ENCODE measurements at regions not wholly inside any gene's neighbourhood (a gene's known extent, or its start where the extent isn't known, plus 50 kb on each side); places are given as distances from the start of the nearest gene placed in this dataset.

- H3K27ac ChIP-seq: no peak overlapping the region
- H3K27me3 ChIP-seq: no peaks in the 10 kb centered on the region
- no peak for DNase-seq
- 98 to 100% methylated on average over 8 to 39 of the region's 39 CpGs for WGBS, 2 donors (ENCODE audit: low coverage in 1 of 2)
- in situ Hi-C loops (cut with MboI; ENCODE audit: low pct_ligation_motif_present in 1 of 4, low pct_unique_long_range_greater_than_20kb in 1 of 4, low sequenced_read_pairs in 3 of 4): no loop called here
- intact Hi-C loops (cut with DNase I; ENCODE audit: low total_unique reads): no loop called here
- no peaks in the 10 kb centered on the region for H3K36me3 ChIP-seq
- no peaks in the 10 kb centered on the region for H3K9me3 ChIP-seq
- H3K4me3 ChIP-seq: no peak overlapping the region
- TF ChIP-seq POLR2AphosphoS5 (IDR thresholded peaks at IDR 0.05) (no peak), EP300 (IDR thresholded peaks at IDR 0.05; ENCODE audit: low read depth) (no peak), POLR2A (IDR thresholded peaks at IDR 0.05) (no peak)
- TF ChIP-seq, protein P1, sequence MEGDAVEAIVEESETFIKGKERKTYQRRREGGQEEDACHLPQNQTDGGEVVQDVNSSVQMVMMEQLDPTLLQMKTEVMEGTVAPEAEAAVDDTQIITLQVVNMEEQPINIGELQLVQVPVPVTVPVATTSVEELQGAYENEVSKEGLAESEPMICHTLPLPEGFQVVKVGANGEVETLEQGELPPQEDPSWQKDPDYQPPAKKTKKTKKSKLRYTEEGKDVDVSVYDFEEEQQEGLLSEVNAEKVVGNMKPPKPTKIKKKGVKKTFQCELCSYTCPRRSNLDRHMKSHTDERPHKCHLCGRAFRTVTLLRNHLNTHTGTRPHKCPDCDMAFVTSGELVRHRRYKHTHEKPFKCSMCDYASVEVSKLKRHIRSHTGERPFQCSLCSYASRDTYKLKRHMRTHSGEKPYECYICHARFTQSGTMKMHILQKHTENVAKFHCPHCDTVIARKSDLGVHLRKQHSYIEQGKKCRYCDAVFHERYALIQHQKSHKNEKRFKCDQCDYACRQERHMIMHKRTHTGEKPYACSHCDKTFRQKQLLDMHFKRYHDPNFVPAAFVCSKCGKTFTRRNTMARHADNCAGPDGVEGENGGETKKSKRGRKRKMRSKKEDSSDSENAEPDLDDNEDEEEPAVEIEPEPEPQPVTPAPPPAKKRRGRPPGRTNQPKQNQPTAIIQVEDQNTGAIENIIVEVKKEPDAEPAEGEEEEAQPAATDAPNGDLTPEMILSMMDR (IDR thresholded peaks at IDR 0.05): no peak
- no peaks in the 10 kb centered on the region for H3K4me1 ChIP-seq
Measured at GRCh38 chr3:78029775-78030174, 989.9 kb downstream of the ROBO2 start.

DNA sequence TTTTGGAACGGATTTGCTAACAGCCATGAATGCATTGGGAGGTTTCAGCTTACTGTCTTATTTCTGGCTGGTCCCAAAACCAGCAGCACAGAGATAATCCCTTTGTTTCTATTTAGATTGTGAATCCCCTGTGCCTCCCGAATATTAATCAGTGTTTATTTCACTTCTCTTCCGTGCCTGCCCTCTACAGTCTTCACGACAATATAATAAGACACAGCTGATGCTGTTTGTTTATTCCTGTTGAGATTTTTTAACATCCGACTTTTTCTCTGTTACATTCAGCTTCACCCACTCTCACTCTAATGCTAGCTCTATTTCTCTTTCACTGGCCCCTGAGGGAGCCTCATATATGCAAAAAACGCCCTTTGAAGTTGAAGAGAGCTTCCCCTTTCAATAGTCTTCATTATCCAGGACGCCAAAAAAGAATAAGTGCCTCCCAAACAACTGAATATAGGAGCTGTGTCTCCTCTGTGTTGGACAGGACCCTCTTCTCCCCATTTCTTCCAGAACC is 995.3 kb downstream of the ROBO2 start:
- H3K36me3 ChIP-seq: no peaks in the 10 kb centered on the region
- WGBS, 2 donors (ENCODE audit: low coverage in 1 of 2): 36 to 38% methylated on average over 7 of the region's 7 CpGs
- no peaks in the 10 kb centered on the region for H3K4me1 ChIP-seq
- intact Hi-C loops (cut with DNase I; ENCODE audit: low total_unique reads): no loop called here
- no peaks in the 10 kb centered on the region for H3K9me3 ChIP-seq
- no peak overlapping the region for H3K4me3 ChIP-seq
- H3K27me3 ChIP-seq: no peaks in the 10 kb centered on the region
- no peak for DNase-seq
- no peak overlapping the region for H3K27ac ChIP-seq
- TF ChIP-seq POLR2AphosphoS5 (IDR thresholded peaks at IDR 0.05) (no peak), POLR2A (IDR thresholded peaks at IDR 0.05) (no peak), EP300 (IDR thresholded peaks at IDR 0.05; ENCODE audit: low read depth) (no peak)
- TF ChIP-seq, protein P1 (IDR thresholded peaks at IDR 0.05): no peak
- in situ Hi-C loops (cut with MboI; ENCODE audit: low pct_ligation_motif_present in 1 of 4, low pct_unique_long_range_greater_than_20kb in 1 of 4, low sequenced_read_pairs in 3 of 4): no loop called here

GRCh38 chr3:78041486-78041885 is 1001.6 kb downstream of the ROBO2 start:
- H3K4me3 ChIP-seq: no peak overlapping the region
- H3K27me3 ChIP-seq: no peaks in the 10 kb centered on the region
- no peak overlapping the region for H3K27ac ChIP-seq
- 80 to 89% methylated on average over 1 of the region's 1 CpG for WGBS, 2 donors (ENCODE audit: low coverage in 1 of 2)
- no peaks in the 10 kb centered on the region for H3K4me1 ChIP-seq
- intact Hi-C loops (cut with DNase I; ENCODE audit: low total_unique reads): no loop called here
- TF ChIP-seq POLR2A (IDR thresholded peaks at IDR 0.05): no peak
- TF ChIP-seq POLR2AphosphoS5 (IDR thresholded peaks at IDR 0.05): no peak
- TF ChIP-seq EP300 (IDR thresholded peaks at IDR 0.05; ENCODE audit: low read depth): no peak
- TF ChIP-seq, protein P1 (IDR thresholded peaks at IDR 0.05): no peak
- H3K36me3 ChIP-seq: no peaks in the 10 kb centered on the region
- in situ Hi-C loops (cut with MboI; ENCODE audit: low pct_ligation_motif_present in 1 of 4, low pct_unique_long_range_greater_than_20kb in 1 of 4, low sequenced_read_pairs in 3 of 4): no loop called here
- no peaks in the 10 kb centered on the region for H3K9me3 ChIP-seq
- DNase-seq: no peak

DNA sequence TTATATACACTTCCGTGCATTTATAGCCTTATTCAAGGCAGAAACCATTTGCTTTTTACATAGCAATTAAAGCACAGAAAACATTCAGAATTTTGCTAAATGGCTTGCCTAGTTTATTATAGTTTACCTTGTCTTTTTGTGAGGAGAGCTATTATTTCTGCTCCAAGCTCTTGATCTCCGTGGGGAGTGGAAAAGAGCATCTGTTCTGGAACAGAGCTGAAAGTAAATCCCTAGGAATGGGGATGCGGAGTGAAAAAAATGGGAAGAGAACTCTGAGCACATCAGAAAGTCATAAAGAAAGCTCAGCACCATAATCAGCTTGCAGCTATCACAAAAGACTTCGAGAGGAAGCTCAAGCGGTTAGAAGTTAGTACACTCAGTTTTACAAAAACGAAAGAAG is 1006.7 kb downstream of the ROBO2 start:
- Histone ChIP-seq H3K4me3 (no peak overlapping the region), H3K4me1 (no peaks in the 10 kb centered on the region), H3K27me3 (no peaks in the 10 kb centered on the region), H3K36me3 (no peaks in the 10 kb centered on the region), H3K9me3 (no peaks in the 10 kb centered on the region), H3K27ac (no peak overlapping the region)
- TF ChIP-seq, protein P1 (IDR thresholded peaks at IDR 0.05): no peak
- TF ChIP-seq POLR2AphosphoS5 (IDR thresholded peaks at IDR 0.05) (no peak), POLR2A (IDR thresholded peaks at IDR 0.05) (no peak), EP300 (IDR thresholded peaks at IDR 0.05; ENCODE audit: low read depth) (no peak)
- in situ Hi-C loops (cut with MboI; ENCODE audit: low pct_ligation_motif_present in 1 of 4, low pct_unique_long_range_greater_than_20kb in 1 of 4, low sequenced_read_pairs in 3 of 4) (no loop called here), intact Hi-C loops (cut with DNase I; ENCODE audit: low total_unique reads) (no loop called here)
- WGBS, 2 donors (ENCODE audit: low coverage in 1 of 2): 81% methylated on average over 6 of the region's 6 CpGs
- DNase-seq: no peak

All from transverse colon (tissue), 4 donors.